ENCODE measurements at regions not wholly inside any gene's neighbourhood (a gene's known extent, or its start where the extent isn't known, plus 50 kb on each side); places are given as distances from the start of the nearest gene placed in this dataset.

DNA sequence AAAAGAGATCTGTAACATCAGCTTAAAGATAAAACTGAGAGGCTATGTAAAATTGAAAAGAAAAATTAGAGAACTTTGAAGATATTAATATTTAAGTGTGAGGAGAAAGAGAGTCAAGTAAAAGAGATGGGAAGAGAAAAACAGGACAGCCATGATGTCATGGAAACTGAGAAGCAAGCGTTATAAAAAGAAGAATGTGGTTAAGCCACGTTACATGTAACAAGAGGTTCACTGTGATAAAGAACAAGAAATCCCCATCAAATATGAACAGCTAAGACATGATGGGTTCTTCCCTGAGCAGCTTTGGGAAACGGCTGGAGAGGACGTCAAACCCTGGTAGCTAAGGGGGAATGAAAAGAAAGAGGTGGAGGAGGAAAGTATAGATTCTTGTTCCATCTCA, 1269.3 kb upstream of the TENM3 start:
- TF ChIP-seq, protein P1, sequence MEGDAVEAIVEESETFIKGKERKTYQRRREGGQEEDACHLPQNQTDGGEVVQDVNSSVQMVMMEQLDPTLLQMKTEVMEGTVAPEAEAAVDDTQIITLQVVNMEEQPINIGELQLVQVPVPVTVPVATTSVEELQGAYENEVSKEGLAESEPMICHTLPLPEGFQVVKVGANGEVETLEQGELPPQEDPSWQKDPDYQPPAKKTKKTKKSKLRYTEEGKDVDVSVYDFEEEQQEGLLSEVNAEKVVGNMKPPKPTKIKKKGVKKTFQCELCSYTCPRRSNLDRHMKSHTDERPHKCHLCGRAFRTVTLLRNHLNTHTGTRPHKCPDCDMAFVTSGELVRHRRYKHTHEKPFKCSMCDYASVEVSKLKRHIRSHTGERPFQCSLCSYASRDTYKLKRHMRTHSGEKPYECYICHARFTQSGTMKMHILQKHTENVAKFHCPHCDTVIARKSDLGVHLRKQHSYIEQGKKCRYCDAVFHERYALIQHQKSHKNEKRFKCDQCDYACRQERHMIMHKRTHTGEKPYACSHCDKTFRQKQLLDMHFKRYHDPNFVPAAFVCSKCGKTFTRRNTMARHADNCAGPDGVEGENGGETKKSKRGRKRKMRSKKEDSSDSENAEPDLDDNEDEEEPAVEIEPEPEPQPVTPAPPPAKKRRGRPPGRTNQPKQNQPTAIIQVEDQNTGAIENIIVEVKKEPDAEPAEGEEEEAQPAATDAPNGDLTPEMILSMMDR (IDR thresholded peaks at IDR 0.05 in 8 of 11, conservative IDR thresholded peaks at IDR 0.05 in 3 of 11) = no peak
- no peak for TF ChIP-seq POLR2A (IDR thresholded peaks at IDR 0.05)
- no peak for TF ChIP-seq POLR2AphosphoS5 (IDR thresholded peaks at IDR 0.05)
